ENCODE measurements at regions not wholly inside any gene's neighbourhood (a gene's known extent, or its start where the extent isn't known, plus 50 kb on each side); places are given as distances from the start of the nearest gene placed in this dataset.

DNA sequence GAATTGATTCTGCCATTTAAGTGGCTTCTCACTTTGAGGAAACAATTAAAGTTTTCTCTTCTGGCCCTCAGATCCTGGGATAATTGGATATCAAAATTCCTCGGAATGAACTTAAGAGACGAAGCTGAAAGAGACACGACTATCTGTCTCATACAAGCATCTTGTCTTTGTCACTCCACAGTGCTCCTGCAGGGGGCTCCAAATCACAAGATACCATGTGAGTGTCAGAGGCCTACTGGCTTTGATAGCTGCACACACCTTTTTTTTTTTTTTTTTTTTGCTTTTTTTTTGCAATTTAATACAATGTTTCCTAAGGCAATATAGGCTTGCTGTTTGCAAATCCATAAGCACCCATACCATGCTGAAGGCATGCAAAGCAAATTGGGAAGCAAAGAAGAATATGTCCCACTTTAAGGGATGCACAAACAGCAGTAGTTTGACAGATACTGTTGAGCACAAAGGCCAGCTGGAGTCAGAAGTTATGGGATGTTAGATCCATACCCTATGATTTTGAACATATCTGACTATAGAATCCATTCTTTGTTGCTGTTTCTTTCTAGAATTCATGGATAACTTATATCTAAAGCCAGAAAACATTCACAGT lies 109.0 kb upstream of the CBLN2 start:
- Histone ChIP-seq H3K23ac (ENCODE audit: low read depth, low read length) (no peak overlapping the region), H3K9me3 (ENCODE audit: control insufficient read depth, insufficient read depth, low read length) (peaks cover 5% of the 10 kb centered on the region; the same call in 1 of the 2 replicates), H3K36me3 (ENCODE audit: control insufficient read depth, insufficient read depth, low read length) (no peaks in the 10 kb centered on the region), H3K9ac (ENCODE audit: low read depth, low read length) (no peak overlapping the region), H2BK20ac (ENCODE audit: low read depth, low read length) (no peak overlapping the region), H4K20me1 (ENCODE audit: insufficient read depth, low read length) (no peaks in the 10 kb centered on the region), H4K5ac (ENCODE audit: low read depth, low read length) (no peak overlapping the region), H2AK5ac (ENCODE audit: low read depth, low read length) (no peak overlapping the region), H3K4me2 (ENCODE audit: low read depth, low read length) (no peak overlapping the region), H3K79me1 (ENCODE audit: low read depth in 1 of 2, low read length in 2 of 2) (no peaks in the 10 kb centered on the region), H3K27ac (ENCODE audit: insufficient read depth, low read length) (no peak overlapping the region), H2BK5ac (ENCODE audit: low read depth, low read length, poor library complexity, severe bottlenecking) (no peak overlapping the region), H4K8ac (ENCODE audit: low read depth in 2 of 2, low read length in 2 of 2) (no peak overlapping the region), H3K4me1 (ENCODE audit: control insufficient read depth, insufficient read depth, low read length) (no peaks in the 10 kb centered on the region), H3K27me3 (ENCODE audit: control insufficient read depth, insufficient read depth, low read length) (no peaks in the 10 kb centered on the region), H3K18ac (ENCODE audit: low read depth, low read length) (no peak overlapping the region), H3K4me3 (ENCODE audit: insufficient read depth, low read depth, low read length) (no peak overlapping the region), H3K4ac (ENCODE audit: low read depth, low read length) (no peak overlapping the region), H2BK15ac (ENCODE audit: low read depth, low read length) (no peak overlapping the region), H4K91ac (ENCODE audit: insufficient read depth, low read depth, low read length) (no peak overlapping the region), H2AFZ (replicated peaks; ENCODE audit: low read length, poor library complexity) (no peak overlapping the region), H2AK9ac (replicated peaks; ENCODE audit: low read depth, low read length, poor library complexity) (no peak overlapping the region), H3K9me1 (ENCODE audit: insufficient read depth, low read length) (no peaks in the 10 kb centered on the region), H2BK120ac (ENCODE audit: low read depth, low read length) (no peak overlapping the region), H3K14ac (replicated peaks; ENCODE audit: low read depth, low read length) (no peak overlapping the region), H3K56ac (ENCODE audit: extremely low read depth, insufficient read depth, low read length) (no peak overlapping the region)
- ChIA-PET CTCF (interaction anchor here (0.6 kb wide), 1 partner anchor 1952 kb away, joined by 3 read pairs; no protein-coding TSS in a partner anchor), POLR2A (ENCODE audit: unreplicated experiment) (no interaction called here)
- no TSS peak for BruUV-seq (replicated peaks)
- intact Hi-C loops (cut with micrococcal nuclease), result no loop called here
- WGBS, 2 experiments (ENCODE audit: extremely low coverage in 2 of 2, insufficient read length in 1 of 2), result no CpG with 5 or more reads among the region's 3 CpGs
- TF ChIP-seq RCOR1 (IDR thresholded peaks at IDR 0.05; ENCODE audit: insufficient replicate concordance, low read length), result no peak
- TF ChIP-seq, protein P1, sequence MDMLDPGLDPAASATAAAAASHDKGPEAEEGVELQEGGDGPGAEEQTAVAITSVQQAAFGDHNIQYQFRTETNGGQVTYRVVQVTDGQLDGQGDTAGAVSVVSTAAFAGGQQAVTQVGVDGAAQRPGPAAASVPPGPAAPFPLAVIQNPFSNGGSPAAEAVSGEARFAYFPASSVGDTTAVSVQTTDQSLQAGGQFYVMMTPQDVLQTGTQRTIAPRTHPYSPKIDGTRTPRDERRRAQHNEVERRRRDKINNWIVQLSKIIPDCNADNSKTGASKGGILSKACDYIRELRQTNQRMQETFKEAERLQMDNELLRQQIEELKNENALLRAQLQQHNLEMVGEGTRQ (IDR thresholded peaks at IDR 0.05; ENCODE audit: low read depth, low read length), result no peak
- TF ChIP-seq, protein P2, sequence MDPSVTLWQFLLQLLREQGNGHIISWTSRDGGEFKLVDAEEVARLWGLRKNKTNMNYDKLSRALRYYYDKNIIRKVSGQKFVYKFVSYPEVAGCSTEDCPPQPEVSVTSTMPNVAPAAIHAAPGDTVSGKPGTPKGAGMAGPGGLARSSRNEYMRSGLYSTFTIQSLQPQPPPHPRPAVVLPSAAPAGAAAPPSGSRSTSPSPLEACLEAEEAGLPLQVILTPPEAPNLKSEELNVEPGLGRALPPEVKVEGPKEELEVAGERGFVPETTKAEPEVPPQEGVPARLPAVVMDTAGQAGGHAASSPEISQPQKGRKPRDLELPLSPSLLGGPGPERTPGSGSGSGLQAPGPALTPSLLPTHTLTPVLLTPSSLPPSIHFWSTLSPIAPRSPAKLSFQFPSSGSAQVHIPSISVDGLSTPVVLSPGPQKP (IDR thresholded peaks at IDR 0.05; ENCODE audit: borderline replicate concordance, low read depth, low read length), result no peak
- TF ChIP-seq, protein P3, sequence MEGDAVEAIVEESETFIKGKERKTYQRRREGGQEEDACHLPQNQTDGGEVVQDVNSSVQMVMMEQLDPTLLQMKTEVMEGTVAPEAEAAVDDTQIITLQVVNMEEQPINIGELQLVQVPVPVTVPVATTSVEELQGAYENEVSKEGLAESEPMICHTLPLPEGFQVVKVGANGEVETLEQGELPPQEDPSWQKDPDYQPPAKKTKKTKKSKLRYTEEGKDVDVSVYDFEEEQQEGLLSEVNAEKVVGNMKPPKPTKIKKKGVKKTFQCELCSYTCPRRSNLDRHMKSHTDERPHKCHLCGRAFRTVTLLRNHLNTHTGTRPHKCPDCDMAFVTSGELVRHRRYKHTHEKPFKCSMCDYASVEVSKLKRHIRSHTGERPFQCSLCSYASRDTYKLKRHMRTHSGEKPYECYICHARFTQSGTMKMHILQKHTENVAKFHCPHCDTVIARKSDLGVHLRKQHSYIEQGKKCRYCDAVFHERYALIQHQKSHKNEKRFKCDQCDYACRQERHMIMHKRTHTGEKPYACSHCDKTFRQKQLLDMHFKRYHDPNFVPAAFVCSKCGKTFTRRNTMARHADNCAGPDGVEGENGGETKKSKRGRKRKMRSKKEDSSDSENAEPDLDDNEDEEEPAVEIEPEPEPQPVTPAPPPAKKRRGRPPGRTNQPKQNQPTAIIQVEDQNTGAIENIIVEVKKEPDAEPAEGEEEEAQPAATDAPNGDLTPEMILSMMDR (conservative IDR thresholded peaks at IDR 0.05; ENCODE audit: low read depth, low read length), result 0 out of 2 replicates have a peak, but pooled peaks have one; percentile 22
- in situ Hi-C loops (cut with MboI; ENCODE audit: low sequenced_read_pairs), result no loop called here
- DNase-seq, result no peak
- ATAC-seq (ENCODE audit: low read depth), result no peak
- dilution Hi-C loops (cut with HindIII; ENCODE audit: low sequenced_read_pairs, unreplicated experiment), result no loop called here
